ENCODE measurements at regions not wholly inside any gene's neighbourhood (a gene's known extent, or its start where the extent isn't known, plus 50 kb on each side); places are given as distances from the start of the nearest gene placed in this dataset.

DNA sequence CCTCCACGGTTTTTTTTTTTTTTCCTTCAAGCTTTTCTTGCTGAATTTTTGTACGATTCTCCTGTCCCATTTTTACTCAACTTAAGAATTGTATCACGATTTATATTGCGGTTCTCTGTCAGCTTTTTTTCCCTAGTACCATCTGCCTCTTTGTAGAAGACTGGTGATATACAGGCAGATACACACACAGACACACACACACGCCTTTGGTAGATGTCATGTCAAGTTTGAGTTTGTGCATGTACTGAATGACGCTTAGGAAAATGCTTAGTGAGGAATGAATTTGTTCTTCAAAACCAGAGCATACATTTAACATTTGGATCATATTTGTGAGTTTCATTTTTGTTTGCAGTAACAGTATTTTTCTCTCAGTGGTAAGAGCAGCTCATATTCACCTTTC lies 82.0 kb upstream of the MBNL2 start:
- no peak for TF ChIP-seq PKNOX1 (IDR thresholded peaks at IDR 0.05)
- no peak for TF ChIP-seq TARDBP (IDR thresholded peaks at IDR 0.05)
- no peak for TF ChIP-seq NFRKB (IDR thresholded peaks at IDR 0.05)
- TF ChIP-seq FOXA1 (IDR thresholded peaks at IDR 0.05), result no peak
